ENCODE measurements at regions not wholly inside any gene's neighbourhood (a gene's known extent, or its start where the extent isn't known, plus 50 kb on each side); places are given as distances from the start of the nearest gene placed in this dataset.

GRCh38 chr3:132773071-132773619 is 50.9 kb upstream of the NPHP3 start:
- no peak for DNase-seq (ENCODE audit: low read depth in 1 of 2, low spot score in 1 of 2)

GRCh38 chr3:132772252-132772651 is 50.0 kb upstream of the NPHP3 start:
- no peak for DNase-seq (ENCODE audit: low read depth in 1 of 2, low spot score in 1 of 2)
- Histone ChIP-seq H3K27ac (no peak overlapping the region), H3K36me3 (no peaks in the 10 kb centered on the region), H3K4me3 (no peak overlapping the region), H3K27me3 (no peaks in the 10 kb centered on the region), H3K4me1 (ENCODE audit: low read depth) (no peaks in the 10 kb centered on the region), H3K9me3 (ENCODE audit: low read depth) (no peaks in the 10 kb centered on the region)
- TF ChIP-seq CTCF (IDR thresholded peaks at IDR 0.05; ENCODE audit: low read depth, low read length): no peak

More at GRCh38 chr3:132773071-132773619, 50.9 kb upstream of the NPHP3 start:
- H3K4me1 ChIP-seq (ENCODE audit: low read depth): no peaks in the 10 kb centered on the region
- no peak overlapping the region for H3K27ac ChIP-seq
- no peaks in the 10 kb centered on the region for H3K36me3 ChIP-seq
- H3K4me3 ChIP-seq: no peak overlapping the region
- TF ChIP-seq CTCF (IDR thresholded peaks at IDR 0.05; ENCODE audit: low read depth, low read length): no peak
- no peaks in the 10 kb centered on the region for H3K9me3 ChIP-seq (ENCODE audit: low read depth)
- H3K27me3 ChIP-seq: no peaks in the 10 kb centered on the region
